ENCODE measurements at regions not wholly inside any gene's neighbourhood (a gene's known extent, or its start where the extent isn't known, plus 50 kb on each side); places are given as distances from the start of the nearest gene placed in this dataset.

DNA sequence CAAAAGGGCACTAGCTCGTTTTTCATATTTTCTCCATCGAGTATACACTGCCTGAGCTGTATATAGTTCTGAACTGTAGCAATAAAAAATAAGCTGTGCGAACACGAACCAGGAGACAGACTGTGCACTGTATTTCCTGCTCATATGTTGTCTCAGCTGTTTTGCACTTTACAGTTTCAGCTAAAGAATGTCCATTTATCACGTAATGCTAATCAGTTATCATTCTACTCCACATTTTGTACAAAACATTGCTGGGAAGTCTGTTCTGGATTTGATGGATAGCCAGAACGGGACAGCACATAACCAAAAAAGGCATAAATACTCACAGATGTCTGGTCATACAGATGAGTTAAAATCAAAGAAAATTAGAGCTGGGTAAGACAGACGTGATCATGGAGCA lies 315.5 kb upstream of the ADGRL3 start:
- Mint-ChIP-seq H3K9me3 (ENCODE audit: unreplicated experiment) (no peaks in the 10 kb centered on the region), H3K27me3 (ENCODE audit: unreplicated experiment) (no peaks in the 10 kb centered on the region), H3K4me3 (ENCODE audit: unreplicated experiment) (no peak overlapping the region), H3K27ac (ENCODE audit: unreplicated experiment) (no peak overlapping the region), H3K36me3 (ENCODE audit: unreplicated experiment) (no peaks in the 10 kb centered on the region), H3K4me1 (ENCODE audit: low read depth, unreplicated experiment) (no peaks in the 10 kb centered on the region)
- no peak for DNase-seq
- TF ChIP-seq, protein P1, sequence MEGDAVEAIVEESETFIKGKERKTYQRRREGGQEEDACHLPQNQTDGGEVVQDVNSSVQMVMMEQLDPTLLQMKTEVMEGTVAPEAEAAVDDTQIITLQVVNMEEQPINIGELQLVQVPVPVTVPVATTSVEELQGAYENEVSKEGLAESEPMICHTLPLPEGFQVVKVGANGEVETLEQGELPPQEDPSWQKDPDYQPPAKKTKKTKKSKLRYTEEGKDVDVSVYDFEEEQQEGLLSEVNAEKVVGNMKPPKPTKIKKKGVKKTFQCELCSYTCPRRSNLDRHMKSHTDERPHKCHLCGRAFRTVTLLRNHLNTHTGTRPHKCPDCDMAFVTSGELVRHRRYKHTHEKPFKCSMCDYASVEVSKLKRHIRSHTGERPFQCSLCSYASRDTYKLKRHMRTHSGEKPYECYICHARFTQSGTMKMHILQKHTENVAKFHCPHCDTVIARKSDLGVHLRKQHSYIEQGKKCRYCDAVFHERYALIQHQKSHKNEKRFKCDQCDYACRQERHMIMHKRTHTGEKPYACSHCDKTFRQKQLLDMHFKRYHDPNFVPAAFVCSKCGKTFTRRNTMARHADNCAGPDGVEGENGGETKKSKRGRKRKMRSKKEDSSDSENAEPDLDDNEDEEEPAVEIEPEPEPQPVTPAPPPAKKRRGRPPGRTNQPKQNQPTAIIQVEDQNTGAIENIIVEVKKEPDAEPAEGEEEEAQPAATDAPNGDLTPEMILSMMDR (IDR thresholded peaks at IDR 0.05; ENCODE audit: partially characterized antibody, unreplicated experiment): no peak

DNA sequence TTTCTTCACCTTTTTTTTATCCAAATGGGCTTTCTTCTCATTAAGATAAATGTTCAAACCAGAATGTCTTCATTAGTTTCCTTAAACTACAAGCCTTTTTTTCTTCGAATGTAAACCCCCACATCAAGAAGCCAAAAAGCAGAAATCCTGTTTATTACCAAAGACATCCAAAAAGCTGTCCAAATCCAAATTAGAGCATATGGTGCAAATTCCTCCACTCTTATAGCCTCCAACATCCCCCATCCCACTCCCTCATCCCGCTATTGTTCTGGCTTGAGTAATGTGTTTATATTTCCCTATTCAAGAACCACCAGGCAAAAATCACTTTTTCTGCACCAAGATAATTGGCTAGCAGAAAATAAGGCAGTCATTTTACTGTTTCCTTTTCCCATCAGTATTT lies 315.1 kb upstream of the ADGRL3 start:
- Mint-ChIP-seq H3K27me3 (ENCODE audit: unreplicated experiment) (no peaks in the 10 kb centered on the region), H3K27ac (ENCODE audit: unreplicated experiment) (no peak overlapping the region), H3K36me3 (ENCODE audit: unreplicated experiment) (no peaks in the 10 kb centered on the region), H3K4me3 (ENCODE audit: unreplicated experiment) (no peak overlapping the region), H3K4me1 (ENCODE audit: low read depth, unreplicated experiment) (no peaks in the 10 kb centered on the region), H3K9me3 (ENCODE audit: unreplicated experiment) (no peaks in the 10 kb centered on the region)
- TF ChIP-seq, protein P1 (IDR thresholded peaks at IDR 0.05; ENCODE audit: partially characterized antibody, unreplicated experiment): no peak
- DNase-seq: no peak

DNA sequence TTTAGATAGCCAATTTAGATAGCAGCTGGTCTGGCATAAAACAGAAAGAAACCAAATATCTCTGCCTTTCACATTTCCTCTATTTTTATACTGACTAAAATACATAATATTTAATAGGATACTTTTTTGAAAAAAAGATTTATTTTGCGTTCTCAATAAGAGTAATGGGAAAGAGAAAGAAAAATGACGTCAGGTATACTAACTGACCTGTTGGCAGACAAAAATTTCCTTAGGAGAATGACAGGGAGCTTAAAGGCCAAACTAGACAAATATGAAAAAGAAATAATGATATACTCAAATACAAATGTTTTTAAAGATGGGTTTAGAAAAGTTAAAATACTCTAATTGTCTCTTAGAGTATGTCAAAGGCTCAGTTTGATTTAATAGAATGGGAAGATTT lies 309.4 kb upstream of the ADGRL3 start:
- DNase-seq: no peak
- H3K4me3 Mint-ChIP-seq (ENCODE audit: unreplicated experiment): no peak overlapping the region
- H3K4me1 Mint-ChIP-seq (ENCODE audit: low read depth, unreplicated experiment): no peaks in the 10 kb centered on the region
- TF ChIP-seq, protein P1 (IDR thresholded peaks at IDR 0.05; ENCODE audit: partially characterized antibody, unreplicated experiment): no peak
- no peak overlapping the region for H3K27ac Mint-ChIP-seq (ENCODE audit: unreplicated experiment)
- no peaks in the 10 kb centered on the region for H3K27me3 Mint-ChIP-seq (ENCODE audit: unreplicated experiment)
- no peaks in the 10 kb centered on the region for H3K36me3 Mint-ChIP-seq (ENCODE audit: unreplicated experiment)
- no peaks in the 10 kb centered on the region for H3K9me3 Mint-ChIP-seq (ENCODE audit: unreplicated experiment)

DNA sequence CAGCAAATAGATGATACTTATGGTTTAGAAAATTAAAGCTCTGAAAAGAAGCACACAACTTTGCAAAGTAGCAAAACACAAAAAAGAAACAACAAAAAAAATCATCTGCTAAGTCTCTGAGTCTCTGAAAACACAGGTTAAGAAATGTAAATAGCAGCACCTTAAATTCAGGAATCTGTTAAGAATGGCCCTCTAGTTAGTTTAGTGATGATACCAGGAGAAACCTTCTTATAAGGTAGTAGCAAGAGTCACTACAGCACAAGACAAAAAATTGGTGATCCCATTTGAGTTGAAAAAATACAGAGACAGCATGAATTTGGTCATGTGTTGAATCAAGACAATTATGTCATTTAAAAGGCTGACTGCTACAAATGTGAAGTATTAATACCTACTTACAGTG lies 308.2 kb upstream of the ADGRL3 start:
- H3K27ac Mint-ChIP-seq (ENCODE audit: unreplicated experiment): no peak overlapping the region

DNA sequence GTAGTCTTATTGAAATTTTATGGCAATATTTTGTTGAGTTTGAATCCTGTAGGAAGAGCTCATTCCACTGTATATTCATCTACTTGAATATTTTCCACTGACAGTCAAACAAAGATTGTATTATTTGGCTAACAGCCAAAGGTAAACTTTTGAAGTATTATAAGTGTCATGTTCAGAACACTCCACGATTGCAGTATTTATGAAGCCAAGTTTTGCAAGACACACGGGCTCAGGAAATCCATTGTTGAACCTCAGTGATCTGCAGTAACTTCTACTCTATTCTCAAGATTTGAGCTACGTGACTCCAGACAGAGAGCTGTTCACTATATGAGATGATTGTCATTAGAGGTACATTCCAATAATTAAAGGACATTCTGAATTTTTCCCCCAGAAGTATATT lies 302.7 kb upstream of the ADGRL3 start:
- Mint-ChIP-seq H3K4me1 (ENCODE audit: low read depth, unreplicated experiment) (no peaks in the 10 kb centered on the region), H3K9me3 (ENCODE audit: unreplicated experiment) (no peaks in the 10 kb centered on the region), H3K36me3 (ENCODE audit: unreplicated experiment) (no peaks in the 10 kb centered on the region), H3K27ac (ENCODE audit: unreplicated experiment) (no peak overlapping the region), H3K4me3 (ENCODE audit: unreplicated experiment) (no peak overlapping the region), H3K27me3 (ENCODE audit: unreplicated experiment) (no peaks in the 10 kb centered on the region)
- DNase-seq: no peak
- TF ChIP-seq, protein P1 (IDR thresholded peaks at IDR 0.05; ENCODE audit: partially characterized antibody, unreplicated experiment): no peak

More for the DNA sequence above, 308.2 kb upstream of the ADGRL3 start:
- Mint-ChIP-seq H3K36me3 (ENCODE audit: unreplicated experiment) (no peaks in the 10 kb centered on the region), H3K4me1 (ENCODE audit: low read depth, unreplicated experiment) (no peaks in the 10 kb centered on the region), H3K9me3 (ENCODE audit: unreplicated experiment) (no peaks in the 10 kb centered on the region), H3K4me3 (ENCODE audit: unreplicated experiment) (no peak overlapping the region), H3K27me3 (ENCODE audit: unreplicated experiment) (no peaks in the 10 kb centered on the region)
- no peak for DNase-seq
- TF ChIP-seq, protein P1 (IDR thresholded peaks at IDR 0.05; ENCODE audit: partially characterized antibody, unreplicated experiment): no peak
